T47D (cell line): ENCODE measurements at regions not wholly inside any gene's neighbourhood (a gene's known extent, or its start where the extent isn't known, plus 50 kb on each side); places are given as distances from the start of the nearest gene placed in this dataset.
"Not testable (repeated sequence)": the region's sequence is repeated elsewhere in the genome, so short reads cannot be mapped to it uniquely, and the experiment has no call there.

Experiments
- DNase-seq, 2 experiments: peaks; one replicate each; pipeline versions ENCODE4 v3.0.0 to v3.0.0-alpha.2; 2011 to 2012; ENCODE audit warnings: low read depth in 1 of 2, low spot score in 1 of 2
- JUND ChIP-seq: IDR thresholded peaks from 2 replicates; pipeline ENCODE4 v1.6.1; 2012; ENCODE audit warnings: low read depth
- in situ Hi-C: cut with HindIII; loops from 2 replicates; pipeline ENCODE4 v1.10.0; 2016; ENCODE audit warnings: low sequenced_read_pairs, low pct_unique_long_range_greater_than_20kb

GRCh38 chr18:51248685-51249084, 51.2 kb upstream of the MEX3C start:
- DNase-seq = no peak
- TF ChIP-seq JUND = no peak
- in situ Hi-C loops = no loop called here

- DNase-seq = no peak
- TF ChIP-seq JUND = no peak
- in situ Hi-C loops = no loop called here
These were observed 52.5 kb upstream of the MEX3C start for GRCh38 chr18:51250006-51250405.

GRCh38 chr18:51250458-51251024, 53.1 kb upstream of the MEX3C start:
- no peak for TF ChIP-seq JUND
- DNase-seq = no peak
- in situ Hi-C loops = no loop called here

- no peak for DNase-seq
- in situ Hi-C loops = no loop called here
- no peak for TF ChIP-seq JUND
These were observed 54.1 kb upstream of the MEX3C start for GRCh38 chr18:51251625-51252024.

- in situ Hi-C loops = no loop called here
- no peak for TF ChIP-seq JUND
- DNase-seq = no peak
These were observed 56.0 kb upstream of the MEX3C start for GRCh38 chr18:51253476-51253875.

- TF ChIP-seq JUND = no peak
- peak in 1 of 2 experiments; percentile 52 for DNase-seq
- in situ Hi-C loops = no loop called here
These were observed 58.2 kb upstream of the MEX3C start for GRCh38 chr18:51255693-51256092.

GRCh38 chr18:51257150-51257549, 59.7 kb upstream of the MEX3C start:
- in situ Hi-C loops = no loop called here
- no peak for TF ChIP-seq JUND
- DNase-seq = no peak

DNA sequence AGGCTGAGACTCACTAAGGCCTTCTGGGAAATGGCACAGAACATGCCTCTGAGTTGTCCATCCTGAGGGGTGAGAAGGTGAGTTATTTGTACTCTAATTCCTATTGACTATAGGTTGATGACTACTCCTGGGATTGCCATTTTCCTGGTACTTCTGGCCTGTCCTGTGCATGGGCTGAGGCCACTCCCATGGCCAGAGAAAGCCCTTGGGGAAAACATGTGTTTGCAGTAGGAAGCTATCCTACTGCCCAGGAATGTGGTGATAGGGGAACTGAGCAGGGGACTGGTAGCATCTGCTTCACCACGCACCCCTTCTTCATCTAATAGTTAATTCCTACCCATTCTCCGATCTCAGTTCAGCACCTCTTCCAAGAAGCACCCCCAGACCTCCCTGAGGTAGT, 62.6 kb upstream of the MEX3C start:
- in situ Hi-C loops = no loop called here
- DNase-seq = no peak
- no peak for TF ChIP-seq JUND

- DNase-seq, in situ Hi-C loops: not testable (repeated sequence)
These were observed 68.6 kb upstream of the MEX3C start for GRCh38 chr18:51266077-51266476.

DNA sequence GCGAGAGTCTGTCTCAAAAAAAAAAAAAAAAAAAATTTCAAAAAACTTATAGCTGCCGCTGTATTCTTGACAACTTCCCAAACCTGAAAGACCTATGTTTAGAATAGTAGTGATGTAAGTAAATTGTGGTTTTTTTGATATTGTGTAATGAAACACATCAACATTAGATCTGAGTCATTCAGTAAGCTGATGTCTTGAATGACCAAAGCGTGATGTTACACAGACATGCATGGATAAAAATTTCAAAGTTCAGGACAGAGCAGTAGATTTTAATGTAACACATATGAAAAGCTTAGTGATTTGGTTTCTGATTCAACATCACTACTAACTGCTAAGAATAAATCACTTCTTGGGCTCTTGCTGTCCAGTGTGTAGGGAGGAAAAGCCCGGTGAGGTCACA, 69.3 kb upstream of the MEX3C start:
- in situ Hi-C loops = no loop called here
- TF ChIP-seq JUND = no peak
- no peak for DNase-seq

DNA sequence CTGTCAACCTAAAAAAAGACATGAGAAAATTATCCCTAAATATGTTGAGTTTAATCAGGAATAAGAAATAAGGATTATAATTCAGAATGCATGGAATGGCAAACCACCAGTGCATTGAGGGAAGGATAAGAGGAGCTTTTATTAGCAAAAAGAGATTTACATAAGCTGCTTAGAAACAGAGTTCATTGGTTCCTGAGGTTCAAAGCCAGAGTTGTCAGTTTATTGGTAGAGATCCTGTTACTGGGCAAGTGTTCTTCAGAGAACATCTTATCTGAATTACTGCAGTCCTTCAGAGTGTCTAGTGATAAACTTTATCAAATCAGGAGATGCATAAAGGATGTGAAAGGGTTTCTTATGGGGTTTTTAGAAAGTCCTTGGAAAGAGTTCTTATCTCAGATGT, 76.0 kb upstream of the MEX3C start:
- no peak for DNase-seq
- TF ChIP-seq JUND = no peak
- in situ Hi-C loops = no loop called here

- TF ChIP-seq JUND = no peak
- peak in 1 of 2 experiments; percentile 26 for DNase-seq
- in situ Hi-C loops = no loop called here
These were observed 78.4 kb upstream of the MEX3C start for GRCh38 chr18:51275712-51276476.

- in situ Hi-C loops = no loop called here
- TF ChIP-seq JUND = no peak
- DNase-seq = peak in 1 of 2 experiments; percentile 73
These were observed 80.7 kb upstream of the MEX3C start for GRCh38 chr18:51278045-51278649.
